GM21529 (cell line): ENCODE measurements at regions not wholly inside any gene's neighbourhood (a gene's known extent, or its start where the extent isn't known, plus 50 kb on each side); places are given as distances from the start of the nearest gene placed in this dataset.

ENCODE experiments used
- ATAC-seq: cut with Tn5 transposase; IDR thresholded peaks from one replicate; pipeline ENCODE4 v1.9.1; 2021; ENCODE audit not compliant: unreplicated experiment

DNA sequence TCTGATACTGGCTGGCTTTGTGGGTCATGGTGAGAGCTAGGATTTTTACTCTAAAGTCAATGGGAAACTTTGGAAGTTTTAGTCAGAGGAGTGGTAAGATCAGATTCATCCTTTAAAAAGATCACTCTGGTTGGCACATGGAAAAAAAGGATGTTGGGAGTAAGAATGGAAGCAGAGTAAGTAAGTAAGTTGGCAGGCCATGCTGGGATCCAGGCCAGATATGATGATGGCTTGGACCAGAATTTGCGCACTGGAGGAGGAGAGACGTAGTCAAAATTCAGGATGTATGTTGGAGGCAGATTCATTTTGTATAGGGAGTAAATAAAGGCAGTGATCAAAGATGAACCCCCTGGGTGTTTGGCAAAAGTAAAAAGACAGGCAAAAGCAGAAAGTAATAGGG is 283.3 kb upstream of the THSD7B start:
- ATAC-seq, result no peak

- ATAC-seq, result no peak
These were observed 285.6 kb upstream of the THSD7B start for GRCh38 chr2:136479696-136480095.

- ATAC-seq, result no peak
These were observed 296.5 kb upstream of the THSD7B start for GRCh38 chr2:136468799-136469369.

DNA sequence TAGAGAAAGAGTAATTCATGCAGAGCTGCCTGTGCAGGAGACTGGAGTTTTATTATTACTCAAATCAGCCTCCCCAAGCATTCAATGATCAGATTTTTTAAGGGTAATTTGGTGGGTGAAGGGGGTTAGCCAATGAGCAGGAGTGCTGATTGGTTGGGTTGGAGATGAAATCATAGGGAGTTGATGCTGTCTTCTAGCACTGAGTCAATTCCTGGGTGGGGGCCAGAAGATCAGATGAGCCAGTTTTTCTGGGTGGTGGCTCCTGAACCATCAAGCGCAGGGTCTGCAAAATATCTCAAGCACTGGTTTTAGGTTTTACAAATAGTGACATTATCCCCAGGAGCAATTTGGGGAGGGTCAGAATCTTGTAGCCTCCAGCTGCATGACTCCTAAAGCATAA is 312.8 kb upstream of the THSD7B start:
- ATAC-seq, result no peak

DNA sequence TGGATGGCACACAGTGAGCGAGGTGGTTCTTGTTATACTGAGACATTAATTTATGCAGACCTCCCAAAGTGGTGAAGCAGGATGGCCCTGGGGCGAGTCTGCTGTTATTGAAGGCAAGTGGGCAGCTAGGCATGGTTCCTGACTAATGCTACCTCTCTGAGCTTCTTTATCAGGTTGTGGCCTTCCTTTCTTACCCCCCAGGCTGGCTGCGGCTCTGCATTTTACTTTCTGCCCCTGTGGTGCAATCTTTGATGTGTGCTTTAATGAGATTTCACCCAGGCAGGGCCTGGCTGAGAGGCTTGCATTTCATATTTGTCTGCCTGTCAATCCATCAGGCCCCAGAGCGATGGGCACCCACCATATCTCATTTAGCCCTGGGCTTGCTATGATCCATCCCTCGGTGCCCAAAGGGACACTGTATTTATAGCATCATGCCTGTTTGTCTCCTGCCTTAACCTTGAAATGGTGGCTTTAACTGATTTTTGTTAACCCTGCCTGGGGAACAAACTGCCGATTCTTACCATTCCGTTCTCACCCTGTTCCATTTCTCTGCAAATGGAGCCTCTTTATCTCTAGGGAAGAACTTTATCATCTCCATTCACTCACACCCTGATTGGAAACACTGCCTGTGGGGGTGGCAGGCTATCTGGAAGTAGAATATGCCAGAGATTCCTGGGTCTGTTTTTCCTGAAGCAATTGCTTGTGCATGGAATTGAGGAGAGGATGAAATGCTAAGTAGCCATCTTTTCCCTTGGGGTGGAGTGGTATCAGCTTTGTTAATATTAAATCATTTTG is 316.2 kb upstream of the THSD7B start:
- ATAC-seq, result no peak

DNA sequence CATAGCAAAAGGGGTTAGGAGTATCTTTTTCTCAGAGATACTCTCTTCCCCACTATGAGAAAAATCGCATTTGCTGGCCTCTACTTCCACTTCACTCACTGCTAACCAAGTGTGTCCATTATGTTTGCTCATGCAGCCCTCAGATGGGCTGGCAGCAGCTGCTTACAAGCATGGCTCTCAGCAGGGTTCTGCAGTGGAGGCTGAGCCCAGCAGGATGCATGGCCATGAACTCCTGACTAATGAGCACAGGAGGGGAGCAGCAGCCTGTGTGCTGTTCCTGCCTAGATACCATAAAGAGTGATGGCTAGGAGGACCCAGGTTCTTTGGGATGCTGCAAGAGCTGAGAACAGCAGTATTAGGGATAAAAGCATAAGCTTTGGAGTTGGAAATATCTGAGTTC is 316.9 kb upstream of the THSD7B start:
- no peak for ATAC-seq

DNA sequence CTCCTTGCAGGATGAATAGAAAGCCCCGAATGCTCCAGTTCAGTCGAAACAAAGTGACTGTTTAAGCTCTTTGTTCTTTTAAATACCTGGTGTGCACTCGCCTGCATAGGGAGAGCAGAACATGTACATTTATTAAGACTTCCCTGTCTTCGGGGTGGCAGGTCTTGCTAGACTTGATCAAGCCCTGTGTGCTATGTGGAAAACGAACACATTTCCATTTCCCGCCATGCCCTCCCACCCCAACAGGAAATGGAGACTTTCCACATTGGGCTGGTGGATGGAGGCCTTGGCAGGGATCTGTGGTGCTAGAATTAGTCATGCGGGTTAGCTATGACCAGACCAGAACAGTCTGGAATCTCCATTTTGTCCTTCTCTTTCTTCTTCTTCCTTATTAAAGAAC is 321.0 kb upstream of the THSD7B start:
- no peak for ATAC-seq

GRCh38 chr2:136443661-136444060 is 321.7 kb upstream of the THSD7B start:
- ATAC-seq, result no peak

GRCh38 chr2:136441979-136442714 is 323.2 kb upstream of the THSD7B start:
- ATAC-seq, result no peak

DNA sequence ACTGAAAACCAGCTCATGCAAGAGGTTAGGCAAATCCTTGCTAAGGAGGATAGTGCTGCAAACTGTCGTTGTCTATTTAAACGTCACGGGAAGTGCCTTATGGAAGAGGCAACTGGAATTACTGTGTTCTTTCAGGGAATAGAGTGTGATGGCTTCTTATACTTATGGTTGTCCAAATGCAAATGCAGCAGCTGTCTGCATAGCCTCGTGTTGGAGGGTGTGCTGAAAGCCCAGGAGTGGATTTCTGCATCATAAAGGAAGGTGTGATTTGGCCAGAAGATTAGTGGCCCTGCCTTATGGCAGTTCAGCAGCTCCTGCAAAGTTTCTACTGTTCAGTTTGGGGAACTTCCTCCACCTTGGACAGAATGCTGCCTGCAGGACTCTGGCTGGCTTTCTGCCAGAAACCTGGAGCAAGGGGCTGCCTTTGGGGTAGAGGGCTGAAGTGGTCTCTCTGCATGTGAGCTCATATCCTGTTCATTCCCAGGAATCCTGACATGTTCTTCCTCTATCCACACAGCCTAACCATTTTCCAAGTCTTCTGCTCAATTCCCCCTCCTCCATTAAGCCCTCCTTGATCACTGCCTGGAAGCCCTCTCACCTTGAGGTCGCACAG is 321.2 kb upstream of the CXCR4 start:
- no peak for ATAC-seq

- ATAC-seq, result no peak
These were observed 319.5 kb upstream of the CXCR4 start for GRCh38 chr2:136437461-136437860.

- ATAC-seq, result no peak
These were observed 319.0 kb upstream of the CXCR4 start for GRCh38 chr2:136436936-136437335.

- no peak for ATAC-seq
These were observed 316.3 kb upstream of the CXCR4 start for GRCh38 chr2:136434251-136434715.

- ATAC-seq, result no peak
These were observed 315.3 kb upstream of the CXCR4 start for GRCh38 chr2:136433261-136433660.

- ATAC-seq, result no peak
These were observed 306.2 kb upstream of the CXCR4 start for GRCh38 chr2:136424112-136424511.

- peak; percentile 99 for ATAC-seq
These were observed 305.6 kb upstream of the CXCR4 start for GRCh38 chr2:136423516-136423996.

- ATAC-seq, result no peak
These were observed 304.6 kb upstream of the CXCR4 start for GRCh38 chr2:136422512-136422911.

DNA sequence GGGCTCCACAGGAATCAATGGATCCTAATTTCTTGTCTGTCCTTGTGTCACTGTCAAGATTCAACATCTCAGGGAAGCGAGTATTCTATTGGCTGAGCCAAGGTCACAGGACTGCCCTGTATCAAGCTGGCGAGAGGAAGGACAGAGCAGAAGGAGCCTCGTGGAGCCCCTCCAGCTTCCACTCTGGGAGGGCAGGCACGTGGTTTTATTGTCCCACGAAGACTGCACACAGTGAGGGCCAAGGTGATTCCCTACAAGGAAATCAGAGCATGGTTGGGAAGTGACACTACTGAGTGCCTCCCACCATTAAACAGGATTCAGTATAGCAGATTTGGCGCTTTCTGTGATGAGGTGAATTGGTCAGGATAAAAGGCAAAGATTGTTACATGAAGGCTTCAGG is 302.4 kb upstream of the CXCR4 start:
- ATAC-seq, result no peak

DNA sequence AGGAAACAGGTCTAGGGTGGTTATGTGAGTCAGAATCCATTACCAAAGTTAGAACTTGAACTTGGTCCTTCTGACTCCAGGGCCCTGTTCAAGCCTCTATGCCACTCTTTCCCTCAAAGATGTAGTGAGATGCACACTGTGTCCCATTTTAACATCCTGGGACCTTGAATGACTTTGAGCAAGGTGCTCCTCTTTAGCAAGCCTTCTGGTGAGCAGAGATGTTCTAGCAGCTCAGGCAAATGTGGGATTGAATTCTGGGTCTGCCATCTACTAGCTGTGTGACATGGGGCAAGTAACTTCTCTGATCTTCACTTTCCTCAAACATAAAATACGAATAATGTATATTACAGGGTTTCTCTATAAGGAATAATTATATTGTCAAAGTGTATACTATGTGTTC is 294.0 kb upstream of the CXCR4 start:
- ATAC-seq, result no peak

- no peak for ATAC-seq
These were observed 292.7 kb upstream of the CXCR4 start for GRCh38 chr2:136410673-136411072.

DNA sequence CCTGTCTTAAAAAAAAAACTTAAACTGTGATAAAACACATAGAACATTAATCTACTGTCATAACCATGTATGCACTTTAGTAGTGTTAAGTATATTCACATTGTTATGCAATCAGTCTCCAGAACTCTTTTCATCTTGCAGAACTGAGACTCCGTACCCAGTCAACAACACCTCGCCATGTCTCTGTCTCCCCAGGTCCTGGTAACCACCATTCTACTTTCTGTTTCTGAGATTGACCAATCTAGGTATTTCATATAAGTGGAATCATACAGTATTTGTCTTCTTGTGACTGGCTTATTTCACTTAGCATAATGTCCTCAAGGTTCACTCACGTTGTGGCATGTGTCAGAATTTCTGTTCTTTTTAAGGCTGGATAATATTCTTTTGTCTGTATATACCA is 290.8 kb upstream of the CXCR4 start:
- no peak for ATAC-seq

DNA sequence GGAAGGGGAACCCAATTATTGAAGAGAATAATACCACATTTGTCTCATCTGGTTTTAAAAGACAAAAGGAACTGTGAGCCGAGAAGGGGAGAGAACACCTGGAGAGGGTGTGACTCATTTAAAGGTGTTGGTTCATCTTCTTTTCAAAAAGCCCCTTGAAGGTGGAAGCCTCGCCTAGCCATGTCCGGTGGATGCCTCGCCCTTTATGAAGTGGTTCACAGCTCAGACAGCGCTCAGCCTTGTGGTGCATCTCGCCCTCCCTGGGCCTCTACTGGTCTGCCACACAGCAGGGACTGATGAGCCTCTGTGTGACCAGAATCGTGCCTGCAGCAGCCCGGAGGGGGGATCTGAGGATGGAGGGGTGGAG is 290.0 kb upstream of the CXCR4 start:
- no peak for ATAC-seq
